AML-193 (cell line): ENCODE measurements at regions not wholly inside any gene's neighbourhood (a gene's known extent, or its start where the extent isn't known, plus 50 kb on each side); places are given as distances from the start of the nearest gene placed in this dataset.
"Not testable (repeated sequence)": the region's sequence is repeated elsewhere in the genome, so short reads cannot be mapped to it uniquely, and the experiment has no call there.

Experiments
- DNase-seq, 2 experiments: peaks; one replicate each; lab custom pipeline; 2025; lab: John Stamatoyannopoulos, UW

DNA sequence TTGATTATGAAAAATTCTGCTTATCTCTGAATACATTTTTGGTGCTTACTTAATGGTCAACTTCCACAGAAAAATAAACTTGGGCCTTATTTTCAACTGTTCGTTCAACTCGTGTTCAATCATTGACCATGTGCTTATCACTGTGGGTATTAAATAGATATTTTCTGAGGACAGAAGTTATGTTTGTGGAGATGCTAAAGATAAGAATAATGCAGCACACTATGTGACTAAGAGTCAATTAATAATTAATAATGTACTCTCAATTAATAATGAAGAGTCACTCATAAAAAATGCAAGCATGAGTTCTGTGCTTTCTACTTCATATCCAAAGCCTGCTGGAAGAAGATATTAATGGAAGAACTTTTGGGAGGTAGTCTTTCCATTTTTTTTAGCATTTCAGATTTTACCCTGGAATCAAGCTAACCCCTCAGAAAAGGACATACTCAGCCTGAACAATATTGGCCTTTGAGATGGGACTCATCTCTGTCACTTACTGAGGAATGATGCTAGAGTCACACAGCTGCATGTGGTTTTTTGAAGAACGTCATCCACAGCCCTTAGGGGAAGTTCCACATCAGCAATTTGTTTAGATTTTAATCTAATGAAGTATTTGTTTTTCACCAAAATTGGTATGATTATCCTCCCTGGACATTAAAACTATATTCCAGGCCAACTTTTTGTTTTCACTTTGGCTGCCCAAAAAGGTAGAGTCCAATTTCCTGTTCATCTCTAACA, 191.9 kb upstream of the CRIM1 start:
- DNase-seq = no peak

DNA sequence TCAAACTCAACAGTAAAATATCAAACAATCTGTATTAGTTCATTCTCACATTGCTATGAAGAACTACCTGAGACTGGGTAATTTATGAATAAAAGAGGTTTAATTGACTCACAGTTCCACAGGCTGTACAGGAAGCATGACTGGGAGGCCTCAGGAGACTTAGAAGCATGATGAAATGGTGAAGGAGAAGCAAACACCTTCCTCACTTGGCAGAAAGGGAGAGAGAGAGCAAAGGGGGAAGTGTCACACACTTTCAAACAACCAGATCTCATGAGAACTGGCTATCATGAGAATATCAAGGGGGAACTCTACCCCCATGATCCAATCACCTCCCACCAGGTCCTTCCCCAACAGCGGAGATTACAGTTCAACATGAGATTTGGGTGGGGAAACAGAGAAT, 198.5 kb upstream of the CRIM1 start:
- peak in 1 of 2 experiments; percentile 1 for DNase-seq

DNA sequence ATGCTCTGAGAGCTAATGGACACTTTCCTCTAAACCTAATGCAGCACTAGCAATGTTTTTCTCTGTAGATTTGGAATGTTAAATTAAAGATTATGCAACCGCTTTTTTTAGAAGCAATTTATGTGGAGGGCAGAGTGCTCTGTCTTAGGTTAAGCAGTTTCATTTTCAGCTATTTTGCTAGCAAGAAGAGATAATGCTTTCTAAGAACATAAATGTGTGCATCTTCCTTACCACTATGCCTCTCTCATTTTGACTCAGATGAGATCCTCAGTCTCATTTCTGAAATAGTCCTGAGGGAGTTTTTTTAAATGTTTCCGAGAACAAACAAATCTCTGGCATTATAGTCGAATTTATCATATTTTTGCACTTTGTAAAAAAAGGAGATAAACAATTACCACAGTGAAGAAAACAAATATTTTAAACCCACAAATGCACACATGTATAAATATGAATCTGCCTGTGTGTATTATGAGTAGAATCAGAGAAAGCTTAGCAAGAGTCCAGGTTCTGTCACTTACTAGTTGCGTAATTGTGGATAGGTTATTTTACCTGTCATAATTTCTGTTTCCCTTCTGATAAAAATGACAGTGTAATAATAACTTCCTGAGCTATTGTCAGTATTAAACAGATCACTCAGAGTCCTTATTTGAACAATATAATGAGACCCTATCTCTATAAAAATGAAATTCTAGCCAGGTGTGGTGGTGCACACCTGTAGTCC, 207.7 kb upstream of the CRIM1 start:
- DNase-seq = no peak

DNA sequence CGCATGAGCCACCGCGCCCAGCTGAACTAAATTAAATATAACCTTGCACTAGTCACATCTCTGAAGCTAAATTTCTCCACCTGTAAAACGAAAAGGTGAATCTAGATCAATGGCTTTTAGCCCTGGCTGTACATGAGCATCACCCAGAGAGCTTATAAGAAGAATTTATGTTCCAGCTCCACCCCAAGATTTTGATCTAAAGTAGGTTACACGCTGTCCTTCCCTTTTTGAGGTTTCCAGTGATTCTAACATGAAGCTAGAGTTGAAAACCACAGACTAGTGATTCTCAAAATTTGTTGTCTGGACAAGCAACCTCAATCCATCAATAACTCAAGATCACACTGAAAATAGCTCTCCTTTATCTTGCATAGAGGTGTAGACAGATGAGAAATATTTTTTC, 208.8 kb upstream of the CRIM1 start:
- DNase-seq = no peak

DNA sequence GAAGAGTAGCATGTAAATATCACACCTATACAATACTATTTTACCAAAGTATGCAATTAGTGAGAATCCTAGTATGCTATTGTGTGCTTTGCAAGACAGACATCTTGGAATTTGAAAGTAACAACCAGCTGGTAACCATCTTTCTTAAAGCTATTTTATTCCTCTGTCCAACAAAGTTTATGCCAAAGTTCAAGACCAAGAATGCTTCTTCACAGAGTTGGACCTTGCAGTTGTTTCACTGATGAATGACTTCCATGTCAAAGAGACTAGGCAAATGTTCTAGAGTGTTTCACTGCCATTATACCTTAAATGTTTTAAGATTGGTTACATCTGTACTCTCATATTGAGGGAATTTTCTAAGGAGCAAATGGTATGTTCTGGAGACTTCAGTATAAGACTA, 215.2 kb upstream of the CRIM1 start:
- DNase-seq = no peak

DNA sequence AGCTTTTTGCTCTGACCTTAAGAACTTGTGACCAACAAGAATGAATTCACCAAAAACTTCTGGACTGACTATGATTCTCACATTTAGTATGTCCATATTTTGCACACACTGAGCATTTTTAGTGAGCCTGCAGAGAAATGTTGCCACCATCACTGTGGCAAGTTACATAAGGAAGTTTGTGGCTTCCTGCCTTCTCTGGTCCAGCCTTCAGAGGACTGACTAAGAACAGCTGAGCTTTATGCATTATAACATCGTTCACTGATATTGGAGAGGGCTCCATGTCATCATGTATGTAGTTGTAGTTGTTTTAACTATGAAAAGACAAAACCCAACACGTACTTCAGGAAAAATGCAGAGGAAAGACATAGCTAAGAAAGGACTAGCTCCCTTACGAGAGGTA, 218.0 kb upstream of the CRIM1 start:
- DNase-seq = peak; percentile 18 to 42

DNA sequence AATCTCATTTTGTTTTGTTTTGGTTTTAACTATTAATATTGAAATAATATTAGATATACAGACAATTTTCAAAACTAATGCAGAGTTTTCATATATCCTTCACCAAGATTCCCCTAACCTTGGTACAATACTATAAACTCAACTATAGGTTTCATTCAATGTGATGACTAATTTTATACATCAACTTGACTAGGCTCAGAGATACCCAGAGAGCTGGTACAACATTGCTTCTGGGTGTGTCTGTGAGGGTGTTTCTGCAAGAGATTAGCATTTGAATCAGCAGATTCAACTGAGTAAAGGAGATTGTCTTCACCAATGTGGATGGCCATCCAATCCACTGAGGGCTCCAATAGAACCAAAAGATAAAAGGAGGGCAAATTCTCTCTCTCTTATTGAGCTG, 221.3 kb upstream of the CRIM1 start:
- DNase-seq = no peak

DNA sequence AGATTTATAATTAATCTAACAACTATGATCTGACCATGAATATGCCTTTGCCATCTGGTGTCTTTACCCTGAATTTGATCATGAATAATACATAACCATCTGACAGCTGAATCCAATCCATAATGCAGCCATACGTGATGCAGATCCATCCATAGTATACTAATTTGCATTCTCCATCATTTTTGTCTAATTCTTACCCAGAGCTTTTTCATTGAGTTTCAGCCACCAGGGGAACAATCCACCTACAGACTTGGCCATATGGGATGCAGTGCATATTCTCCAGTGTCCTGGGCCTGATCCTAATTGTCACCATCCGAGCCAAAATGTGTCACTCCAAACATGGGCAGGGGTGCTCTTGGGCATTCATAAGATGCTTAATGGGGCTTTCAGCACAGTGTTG, 227.2 kb upstream of the CRIM1 start:
- DNase-seq = no peak

DNA sequence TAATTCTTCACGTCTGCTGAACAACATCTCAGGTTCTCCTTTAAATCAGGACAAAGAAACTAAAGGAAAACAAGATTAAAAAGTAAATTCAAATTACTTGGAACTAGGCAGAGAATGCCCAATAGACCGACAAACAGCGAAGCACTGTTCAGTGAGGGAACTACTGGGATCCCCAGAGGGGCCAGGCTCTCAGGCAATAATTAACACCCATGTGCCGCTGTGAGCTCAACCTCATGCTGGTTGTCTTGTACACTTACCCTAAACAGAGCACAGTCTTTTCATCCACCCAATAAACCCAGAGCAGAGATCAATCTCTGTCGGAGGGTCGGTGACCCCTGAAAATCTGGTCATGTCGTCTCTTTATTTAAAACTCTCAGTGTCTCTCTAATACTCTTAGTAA, 229.9 kb upstream of the CRIM1 start:
- DNase-seq = no peak

DNA sequence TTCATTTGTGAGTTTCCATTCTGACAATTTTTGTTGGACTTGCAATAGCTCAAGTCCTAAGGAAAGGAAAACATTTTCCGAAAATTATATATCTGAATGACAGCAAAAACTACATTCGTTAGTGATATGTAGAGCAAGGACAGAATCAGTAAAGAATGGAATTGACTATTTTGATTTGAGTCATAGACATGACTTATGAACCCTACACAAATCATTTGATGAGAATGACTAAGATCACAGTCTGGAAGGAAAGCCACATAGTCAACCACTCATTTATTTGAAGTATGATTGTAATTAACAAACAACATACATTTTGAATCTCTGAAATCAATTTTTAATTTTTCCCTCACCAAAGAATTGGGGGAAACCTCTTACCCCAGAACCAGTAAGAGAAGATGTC, 231.6 kb upstream of the CRIM1 start:
- DNase-seq = no peak

DNA sequence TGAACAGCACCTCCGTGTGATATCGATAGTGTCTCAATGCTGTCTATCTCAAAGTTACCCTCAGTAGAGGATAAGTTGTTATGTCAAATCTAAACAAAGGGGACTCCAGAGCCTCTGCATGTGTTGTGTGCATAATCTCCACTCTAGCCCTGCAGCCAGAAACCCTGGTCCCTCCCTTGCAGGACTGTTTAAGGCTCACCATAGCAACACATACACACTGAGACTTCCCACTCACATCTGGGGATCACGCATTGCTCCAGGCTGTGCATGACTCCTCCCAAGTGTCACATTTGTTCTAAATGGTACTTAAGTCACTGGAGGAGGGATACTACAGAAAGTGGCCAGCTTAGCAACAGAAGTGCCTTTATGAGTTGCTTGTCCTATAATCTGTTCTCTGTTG, 258.6 kb upstream of the CRIM1 start:
- DNase-seq = no peak

DNA sequence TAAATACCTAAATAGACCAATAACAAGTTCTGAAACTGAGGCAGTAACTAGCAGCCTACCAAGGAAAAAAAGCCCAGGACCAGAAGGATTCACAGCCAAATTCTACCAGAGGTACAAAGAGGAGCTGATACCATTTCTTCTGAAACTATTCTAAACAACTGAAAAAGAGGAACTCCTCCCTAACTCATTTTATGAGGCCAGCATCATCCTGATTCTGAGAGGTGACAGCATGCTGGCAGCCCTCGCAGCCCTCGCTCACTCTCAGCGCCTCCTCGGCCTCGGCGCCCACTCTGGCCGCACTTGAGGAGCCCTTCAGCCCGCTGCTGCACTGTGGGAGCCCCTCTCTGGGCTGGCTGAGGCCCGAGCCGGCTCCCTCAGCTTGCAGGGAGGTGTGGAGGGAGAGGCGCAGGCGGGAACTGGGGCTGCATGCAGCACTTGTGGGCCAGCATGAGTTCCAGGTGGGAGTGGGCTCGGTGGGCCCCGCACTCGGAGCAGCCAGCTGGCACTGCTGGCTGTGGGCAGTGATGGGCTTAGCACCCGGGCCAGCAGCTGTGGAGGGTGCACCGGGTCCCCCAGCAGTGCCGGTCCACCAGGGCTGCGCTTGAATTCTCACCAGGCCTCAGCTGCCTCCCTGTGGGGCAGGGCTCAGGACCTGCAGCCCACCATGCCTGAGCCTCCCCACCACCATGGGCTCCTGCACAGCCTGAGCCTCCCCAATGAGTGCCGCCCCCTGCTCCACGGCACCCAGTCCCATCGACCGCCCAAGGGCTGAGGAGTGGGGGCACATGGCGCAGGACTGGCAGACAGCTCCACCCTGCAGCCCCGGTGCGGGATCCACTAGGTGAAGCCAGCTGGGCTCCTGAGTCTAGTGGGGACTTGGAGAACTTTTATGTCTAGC, 263.5 kb upstream of the CRIM1 start:
- not testable (repeated sequence) for DNase-seq

DNA sequence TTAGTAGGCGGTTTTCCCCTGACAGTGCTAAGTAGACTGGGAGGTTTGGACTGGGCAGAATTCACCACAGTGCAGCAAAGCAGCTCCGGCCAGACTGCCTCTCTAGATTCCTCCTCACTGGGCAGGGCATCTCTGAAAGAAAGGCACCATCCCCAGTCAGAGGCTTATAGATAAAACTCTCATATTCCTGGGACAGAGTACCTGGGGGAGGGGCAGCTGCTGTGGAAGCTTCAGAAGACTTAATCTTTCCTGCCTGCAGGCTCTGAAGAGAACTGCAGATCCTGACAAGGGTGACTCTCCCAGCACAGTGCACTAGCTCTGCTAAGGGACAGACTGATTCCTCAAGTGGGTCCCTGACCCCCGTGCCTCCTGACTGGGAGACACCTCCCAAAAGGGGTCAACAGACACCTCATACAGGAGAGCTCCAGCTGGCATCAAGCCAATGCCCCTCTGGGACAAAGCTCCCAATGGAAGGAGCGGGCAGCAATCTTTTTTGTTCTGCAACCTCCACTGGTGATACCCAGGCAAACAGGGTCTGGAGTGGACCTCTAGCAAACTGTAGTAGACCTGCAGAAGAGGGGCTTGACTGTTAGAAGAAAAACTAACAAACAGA, 266.8 kb upstream of the CRIM1 start:
- no peak for DNase-seq

DNA sequence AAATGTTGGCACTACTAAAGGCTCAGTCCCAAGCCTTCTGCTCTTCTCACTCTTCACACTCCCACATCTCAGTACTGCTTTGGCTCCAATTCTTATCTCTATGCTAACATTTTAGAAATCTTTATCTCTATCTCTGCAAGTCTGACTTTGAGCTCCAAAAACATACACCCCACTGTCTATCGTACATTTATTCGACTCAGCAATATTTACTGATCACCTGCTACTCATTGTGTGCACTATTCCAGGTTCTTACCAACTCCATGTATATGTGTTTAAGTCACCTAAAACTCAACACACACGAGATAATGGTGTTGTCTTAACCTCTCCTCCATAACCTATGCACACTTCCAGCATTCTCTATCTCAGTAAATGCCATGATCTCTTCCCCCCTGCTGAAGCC, 268.2 kb upstream of the CRIM1 start:
- DNase-seq = no peak

DNA sequence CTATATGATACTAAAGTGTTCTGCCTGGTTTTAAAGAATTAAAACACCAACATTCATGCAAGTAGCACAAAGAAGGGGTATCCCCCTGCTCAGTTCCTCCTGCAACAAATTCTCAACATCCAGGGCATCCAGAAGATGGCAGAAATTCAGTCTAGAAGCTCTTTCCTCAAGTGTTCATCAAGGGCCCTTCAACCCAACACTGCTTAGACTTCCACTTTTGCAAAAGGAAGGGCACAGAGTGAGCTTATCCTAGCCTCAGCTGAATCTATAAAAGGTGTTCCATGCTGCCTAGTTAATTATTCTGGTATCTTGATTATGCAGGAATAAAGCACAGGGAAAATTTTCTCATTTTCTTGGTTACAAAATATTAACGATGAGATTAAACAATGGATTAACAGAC, 275.8 kb upstream of the CRIM1 start:
- DNase-seq = no peak

DNA sequence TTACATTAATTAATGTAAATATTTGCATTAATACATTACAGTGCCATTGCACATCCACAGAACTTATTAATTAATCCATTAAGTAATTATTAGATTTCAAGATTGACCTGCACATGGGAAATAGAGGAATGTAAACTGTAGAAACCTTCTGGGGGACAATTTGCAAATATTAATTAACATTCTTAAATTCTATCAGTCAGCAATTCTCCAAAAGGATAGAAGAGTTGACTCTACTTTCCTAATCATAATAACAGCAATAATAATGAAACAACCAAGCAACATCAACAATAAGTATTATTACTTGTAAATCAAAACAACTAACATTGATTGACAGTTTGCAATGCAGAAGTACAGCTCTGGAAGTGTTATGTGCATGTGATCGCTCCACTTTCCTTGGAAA, 281.6 kb upstream of the CRIM1 start:
- DNase-seq = no peak

DNA sequence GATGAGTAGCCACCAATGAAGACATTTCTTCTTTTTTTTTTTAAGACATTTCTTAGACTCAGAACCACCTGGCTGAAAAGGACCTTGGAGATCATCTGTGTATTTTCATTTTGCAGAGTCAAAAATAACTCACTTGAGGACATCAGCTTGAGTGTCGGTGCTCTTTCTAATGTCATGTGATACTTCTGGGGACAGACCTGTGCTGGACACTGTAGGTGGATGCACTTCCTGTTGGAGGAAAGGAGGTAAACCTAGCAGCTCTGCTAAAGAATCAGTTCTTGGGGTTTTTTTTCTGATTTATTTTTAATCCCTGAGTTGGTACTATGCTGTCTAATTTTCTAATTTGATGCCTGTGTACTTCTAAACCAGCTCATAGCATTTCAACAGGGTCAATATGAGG, 283.9 kb upstream of the CRIM1 start:
- DNase-seq = no peak

DNA sequence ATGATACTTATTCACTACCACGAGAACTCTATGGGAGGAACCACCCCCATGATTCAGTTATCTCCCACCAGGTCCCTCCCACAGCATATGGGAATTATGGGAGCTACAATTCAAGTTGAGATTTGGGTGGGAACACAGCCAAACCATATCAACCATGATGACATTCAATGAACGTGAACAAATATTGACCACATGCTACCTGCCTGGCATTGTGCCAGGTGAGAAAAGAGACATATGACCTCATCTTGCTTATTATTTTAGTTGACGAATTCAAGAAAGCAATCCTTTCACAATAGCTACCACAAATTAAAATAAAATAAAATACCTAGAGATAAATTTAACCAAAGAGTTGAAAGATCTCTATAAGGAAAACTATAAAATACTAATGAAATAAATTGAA, 286.5 kb upstream of the CRIM1 start:
- DNase-seq = no peak

DNA sequence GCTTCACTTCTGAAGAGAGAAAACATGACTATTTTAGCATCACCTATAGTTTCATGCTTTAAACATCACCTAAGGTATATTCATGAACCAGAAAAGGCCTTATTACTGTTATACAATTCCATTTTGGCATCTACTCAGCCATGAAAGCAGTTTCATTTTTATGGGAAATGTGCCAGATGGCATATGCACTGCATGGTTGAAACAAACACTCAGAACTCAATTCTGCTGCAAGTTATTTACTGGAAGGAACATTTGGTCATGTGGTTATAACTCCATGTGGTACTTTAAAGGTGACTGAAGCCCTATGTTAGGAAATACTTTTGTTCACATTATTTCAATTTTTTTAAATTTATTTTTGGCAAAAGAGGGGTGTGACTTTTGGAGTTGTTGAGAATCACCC, 287.5 kb upstream of the CRIM1 start:
- DNase-seq = no peak

DNA sequence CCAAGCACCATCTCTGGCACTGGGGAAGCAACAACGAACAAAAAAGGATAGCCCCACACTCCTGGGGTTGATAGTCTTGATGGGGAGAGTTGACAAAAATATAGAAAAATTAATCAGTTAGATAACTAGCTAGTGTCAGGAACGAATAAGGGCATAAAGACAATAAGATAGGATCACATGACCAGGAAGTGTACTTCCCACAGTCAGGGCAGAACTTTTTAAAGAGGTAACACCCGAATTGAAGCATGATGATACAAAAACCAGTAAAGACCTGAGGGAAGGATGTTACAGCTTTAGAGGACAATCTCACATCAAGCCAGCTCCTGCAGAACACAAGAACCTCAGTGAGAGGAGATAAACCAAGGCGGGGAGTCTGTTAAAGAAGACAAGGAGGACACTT, 295.4 kb upstream of the CRIM1 start:
- no peak for DNase-seq

DNA sequence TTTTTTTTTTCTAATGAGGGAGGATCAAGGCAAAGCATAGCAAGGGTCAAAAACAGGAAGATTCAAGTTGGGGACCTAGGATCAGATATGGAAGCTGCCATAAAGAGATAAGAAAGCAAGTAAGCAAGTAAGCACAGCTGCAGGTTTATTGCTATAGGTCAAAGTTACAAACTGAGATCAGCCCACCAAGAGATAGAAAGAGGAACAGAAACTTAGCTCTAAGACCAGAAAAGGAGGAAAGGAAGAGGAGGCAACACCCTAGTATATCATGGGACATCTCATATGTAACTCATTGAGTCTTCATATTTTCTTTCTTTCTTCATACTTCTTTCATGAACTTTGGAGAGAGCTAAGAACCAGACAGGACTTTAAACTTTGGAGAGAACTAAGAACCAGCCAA, 295.9 kb upstream of the CRIM1 start:
- no peak for DNase-seq

DNA sequence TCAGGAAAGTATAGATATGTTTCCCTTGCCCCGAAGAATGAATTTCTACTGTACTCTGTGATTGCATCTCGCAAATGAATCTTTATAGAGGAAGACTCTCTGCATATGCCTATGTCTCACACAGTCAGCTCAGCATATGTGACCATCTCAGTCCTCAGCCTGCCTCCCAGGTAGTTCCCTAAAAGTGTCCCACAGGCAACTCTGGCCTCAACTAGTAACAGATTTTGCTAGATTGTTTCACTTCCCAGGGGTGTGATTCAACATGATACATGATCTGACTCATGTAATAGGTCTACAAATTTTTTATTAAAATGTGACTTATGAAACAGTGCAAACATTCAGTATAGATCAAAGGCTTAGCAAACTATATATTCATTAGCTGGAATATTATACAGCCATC, 296.6 kb upstream of the CRIM1 start:
- no peak for DNase-seq
